Large intestine (tissue), 3 donors: ENCODE measurements at regions not wholly inside any gene's neighbourhood (a gene's known extent, or its start where the extent isn't known, plus 50 kb on each side); places are given as distances from the start of the nearest gene placed in this dataset.
"Not testable (repeated sequence)": the region's sequence is repeated elsewhere in the genome, so short reads cannot be mapped to it uniquely, and the experiment has no call there.

Experiments used
- DNase-seq, 2 donors: peaks; one replicate each; pipeline versions ENCODE4 v3.0.0 to v3.0.0-alpha.2; 2013
- H3K27ac ChIP-seq: one replicate; pipeline ENCODE4 v1.5.1; 2013; ENCODE audit warnings: low read length
- H3K27me3 ChIP-seq: 2 replicates; pipeline ENCODE4 v1.6.1; 2013; ENCODE audit warnings: low read length; ENCODE audit not compliant: control insufficient read depth, insufficient read depth
- H3K36me3 ChIP-seq: 2 replicates; pipeline ENCODE4 v1.6.1; 2013; ENCODE audit warnings: low read length; ENCODE audit not compliant: control insufficient read depth, insufficient read depth
- H3K4me1 ChIP-seq: one replicate; pipeline ENCODE4 v1.6.1; 2013; ENCODE audit warnings: low read length; ENCODE audit not compliant: control insufficient read depth, insufficient read depth
- H3K4me3 ChIP-seq: one replicate; pipeline ENCODE4 v1.5.1; 2013; ENCODE audit warnings: low read length
- H3K9me3 ChIP-seq: one replicate; pipeline ENCODE4 v1.6.1; 2013; ENCODE audit warnings: mild to moderate bottlenecking, low read depth, low read length, moderate library complexity; ENCODE audit not compliant: control insufficient read depth
- WGBS: methylation state at CpG from one replicate; pipeline ENCODE4 v1.1.5; 2013; ENCODE audit warnings: low lambda C conversion rate; ENCODE audit not compliant: insufficient coverage; 5-methylcytosine and 5-hydroxymethylcytosine counted together

GRCh38 chr7:106713452-106713851 is 52.5 kb upstream of the CCDC71L start:
- not testable (repeated sequence) for H3K36me3 ChIP-seq, H3K27ac ChIP-seq, DNase-seq, H3K4me3 ChIP-seq, H3K9me3 ChIP-seq, H3K27me3 ChIP-seq, H3K4me1 ChIP-seq
- WGBS: no CpG with 5 or more reads among the region's 1 CpG

GRCh38 chr7:106714590-106715442 is 53.9 kb upstream of the CCDC71L start:
- not testable (repeated sequence) for H3K27me3 ChIP-seq, H3K4me1 ChIP-seq, H3K9me3 ChIP-seq, DNase-seq, H3K27ac ChIP-seq, H3K4me3 ChIP-seq, H3K36me3 ChIP-seq
- WGBS: no CpG with 5 or more reads among the region's 6 CpGs

- Histone ChIP-seq H3K27me3 (no peaks in the 10 kb centered on the region), H3K4me1 (no peaks in the 10 kb centered on the region), H3K4me3 (no peak overlapping the region), H3K9me3 (no peaks in the 10 kb centered on the region), H3K27ac (no peak overlapping the region), H3K36me3 (no peaks in the 10 kb centered on the region)
- no peak for DNase-seq
- no CpG with 5 or more reads among the region's 2 CpGs for WGBS
Measured at GRCh38 chr7:106715730-106716129, 54.8 kb upstream of the CCDC71L start.

GRCh38 chr7:106717254-106717954 is 56.4 kb upstream of the CCDC71L start:
- no peaks in the 10 kb centered on the region for H3K27me3 ChIP-seq
- H3K4me1 ChIP-seq: no peaks in the 10 kb centered on the region
- H3K36me3 ChIP-seq: no peaks in the 10 kb centered on the region
- no peak overlapping the region for H3K27ac ChIP-seq
- DNase-seq: no peak
- no CpG with 5 or more reads among the region's 1 CpG for WGBS
- no peaks in the 10 kb centered on the region for H3K9me3 ChIP-seq
- no peak overlapping the region for H3K4me3 ChIP-seq

GRCh38 chr7:106717955-106718871 is 57.3 kb upstream of the CCDC71L start:
- Histone ChIP-seq H3K4me3 (no peak overlapping the region), H3K27ac (no peak overlapping the region), H3K27me3 (no peaks in the 10 kb centered on the region), H3K4me1 (no peaks in the 10 kb centered on the region), H3K36me3 (no peaks in the 10 kb centered on the region), H3K9me3 (no peaks in the 10 kb centered on the region)
- 100% methylated on average over 1 of the region's 3 CpGs for WGBS
- DNase-seq: peak; percentile 6 to 23

GRCh38 chr7:106720641-106721040 is 59.7 kb upstream of the CCDC71L start:
- DNase-seq: no peak
- Histone ChIP-seq H3K4me3 (no peak overlapping the region), H3K27me3 (no peaks in the 10 kb centered on the region), H3K36me3 (no peaks in the 10 kb centered on the region), H3K4me1 (no peaks in the 10 kb centered on the region), H3K27ac (no peak overlapping the region), H3K9me3 (no peaks in the 10 kb centered on the region)
- WGBS: no CpG with 5 or more reads among the region's 2 CpGs

- Histone ChIP-seq H3K27ac (no peak overlapping the region), H3K9me3 (no peaks in the 10 kb centered on the region), H3K4me1 (no peaks in the 10 kb centered on the region), H3K27me3 (no peaks in the 10 kb centered on the region), H3K36me3 (no peaks in the 10 kb centered on the region), H3K4me3 (no peak overlapping the region)
- DNase-seq: no peak
- WGBS: no CpG with 5 or more reads among the region's 5 CpGs
Measured at GRCh38 chr7:106721816-106722785, 61.1 kb upstream of the CCDC71L start.

GRCh38 chr7:106723398-106723797 is 62.4 kb upstream of the CCDC71L start:
- no peak for DNase-seq
- WGBS: no CpG with 5 or more reads among the region's 1 CpG

GRCh38 chr7:106729720-106730385 is 68.9 kb upstream of the CCDC71L start:
- H3K36me3 ChIP-seq: no peaks in the 10 kb centered on the region
- 86% methylated on average over 1 of the region's 2 CpGs for WGBS
- no peaks in the 10 kb centered on the region for H3K4me1 ChIP-seq
- no peak for DNase-seq
- no peak overlapping the region for H3K4me3 ChIP-seq
- H3K27me3 ChIP-seq: no peaks in the 10 kb centered on the region
- no peaks in the 10 kb centered on the region for H3K9me3 ChIP-seq
- no peak overlapping the region for H3K27ac ChIP-seq

More at GRCh38 chr7:106723398-106723797, 62.4 kb upstream of the CCDC71L start:
- Histone ChIP-seq H3K36me3 (no peaks in the 10 kb centered on the region), H3K4me3 (no peak overlapping the region), H3K27ac (no peak overlapping the region), H3K4me1 (no peaks in the 10 kb centered on the region), H3K27me3 (no peaks in the 10 kb centered on the region), H3K9me3 (no peaks in the 10 kb centered on the region)
